ENCODE measurements at regions not wholly inside any gene's neighbourhood (a gene's known extent, or its start where the extent isn't known, plus 50 kb on each side); places are given as distances from the start of the nearest gene placed in this dataset.

- Histone ChIP-seq H3K27me3 (ENCODE audit: insufficient read depth, low read depth, severe bottlenecking) (no peaks in the 10 kb centered on the region), H3K9me3 (ENCODE audit: severe bottlenecking) (no peaks in the 10 kb centered on the region), H3K4me3 (ENCODE audit: low read depth, low read length) (no peak overlapping the region), H3K27ac (no peak overlapping the region), H3K36me3 (no peaks in the 10 kb centered on the region)
- DNase-seq = no peak
- TF ChIP-seq CTCF (IDR thresholded peaks at IDR 0.05; ENCODE audit: low read depth, low read length) = no peak
Measured at GRCh38 chr9:80707120-80707519, 982.2 kb downstream of the TLE1 start.

GRCh38 chr9:80701061-80701460 is 988.3 kb downstream of the TLE1 start:
- no peak overlapping the region for H3K4me3 ChIP-seq (ENCODE audit: low read depth, low read length)
- no peak for TF ChIP-seq CTCF (IDR thresholded peaks at IDR 0.05; ENCODE audit: low read depth, low read length)
- H3K27me3 ChIP-seq (ENCODE audit: insufficient read depth, low read depth, severe bottlenecking) = no peaks in the 10 kb centered on the region
- no peak overlapping the region for H3K27ac ChIP-seq
- DNase-seq = no peak
- H3K36me3 ChIP-seq = no peaks in the 10 kb centered on the region
- H3K9me3 ChIP-seq (ENCODE audit: severe bottlenecking) = no peaks in the 10 kb centered on the region

- Histone ChIP-seq H3K4me3 (ENCODE audit: low read depth, low read length) (no peak overlapping the region), H3K27ac (no peak overlapping the region), H3K36me3 (no peaks in the 10 kb centered on the region), H3K9me3 (ENCODE audit: severe bottlenecking) (no peaks in the 10 kb centered on the region), H3K27me3 (ENCODE audit: insufficient read depth, low read depth, severe bottlenecking) (no peaks in the 10 kb centered on the region)
- no peak for DNase-seq
- no peak for TF ChIP-seq CTCF (IDR thresholded peaks at IDR 0.05; ENCODE audit: low read depth, low read length)
Measured at GRCh38 chr9:80699511-80699998, 989.8 kb downstream of the TLE1 start.

- Histone ChIP-seq H3K27ac (no peak overlapping the region), H3K4me3 (ENCODE audit: low read depth, low read length) (no peak overlapping the region), H3K36me3 (no peaks in the 10 kb centered on the region), H3K9me3 (ENCODE audit: severe bottlenecking) (no peaks in the 10 kb centered on the region), H3K27me3 (ENCODE audit: insufficient read depth, low read depth, severe bottlenecking) (no peaks in the 10 kb centered on the region)
- no peak for DNase-seq
- no peak for TF ChIP-seq CTCF (IDR thresholded peaks at IDR 0.05; ENCODE audit: low read depth, low read length)
Measured at GRCh38 chr9:80698725-80699410, 990.5 kb downstream of the TLE1 start.

- no peak for TF ChIP-seq CTCF (IDR thresholded peaks at IDR 0.05; ENCODE audit: low read depth, low read length)
- Histone ChIP-seq H3K27me3 (ENCODE audit: insufficient read depth, low read depth, severe bottlenecking) (no peaks in the 10 kb centered on the region), H3K36me3 (no peaks in the 10 kb centered on the region), H3K4me3 (ENCODE audit: low read depth, low read length) (no peak overlapping the region), H3K9me3 (ENCODE audit: severe bottlenecking) (no peaks in the 10 kb centered on the region), H3K27ac (no peak overlapping the region)
- no peak for DNase-seq
Measured at GRCh38 chr9:80692751-80693150, 996.6 kb downstream of the TLE1 start.

GRCh38 chr9:80691229-80691628 is 998.1 kb downstream of the TLE1 start:
- H3K36me3 ChIP-seq = no peaks in the 10 kb centered on the region
- H3K27ac ChIP-seq = no peak overlapping the region
- H3K4me3 ChIP-seq (ENCODE audit: low read depth, low read length) = no peak overlapping the region
- H3K27me3 ChIP-seq (ENCODE audit: insufficient read depth, low read depth, severe bottlenecking) = no peaks in the 10 kb centered on the region
- no peak for TF ChIP-seq CTCF (IDR thresholded peaks at IDR 0.05; ENCODE audit: low read depth, low read length)
- no peaks in the 10 kb centered on the region for H3K9me3 ChIP-seq (ENCODE audit: severe bottlenecking)
- no peak for DNase-seq

All from WERI-Rb-1 (cell line).